Stimulated activated naive B cell treated with anti-CD40 and anti-IgM and Interleukin-4, amounts not matched to agents 10 μg/mL and 1 μg/mL and 100 μg/mL, for 72 hours (primary cell): ENCODE measurements at regions not wholly inside any gene's neighbourhood (a gene's known extent, or its start where the extent isn't known, plus 50 kb on each side); places are given as distances from the start of the nearest gene placed in this dataset.

Source experiments
- ATAC-seq, 2 donors: fragments of 150-1000 bp; cut with Tn5 transposase; replicated peaks; 2 replicates each; pipeline ENCODE4 v1.10.0; 2021; ENCODE audit warnings: moderate library complexity in 1 of 2
- DNase-seq: peaks from one replicate; pipeline ENCODE4 v3.0.0; 2021
- H3K27ac Mint-ChIP-seq: one replicate; pipeline ENCODE4 v1.8.0; 2022; ENCODE audit warnings: mild to moderate bottlenecking, mixed read lengths
- H3K27me3 Mint-ChIP-seq, 2 donors: one replicate each; pipeline ENCODE4 v1.8.0; 2022; ENCODE audit warnings: mixed read lengths in 2 of 2
- H3K36me3 Mint-ChIP-seq, 2 donors: one replicate each; pipeline ENCODE4 v1.8.0; 2022; ENCODE audit warnings: mixed read lengths in 2 of 2, mild to moderate bottlenecking in 1 of 2
- H3K4me1 Mint-ChIP-seq, 2 donors: one replicate each; pipeline ENCODE4 v1.8.0; 2022; ENCODE audit warnings: mixed read lengths in 2 of 2, mild to moderate bottlenecking in 1 of 2
- H3K4me3 Mint-ChIP-seq, 2 donors: one replicate each; pipeline ENCODE4 v1.8.0; 2022; ENCODE audit warnings: mild to moderate bottlenecking in 2 of 2, mixed read lengths in 2 of 2, moderate library complexity in 1 of 2
- H3K9me3 Mint-ChIP-seq, 2 donors: one replicate each; pipeline ENCODE4 v1.8.0; 2022; ENCODE audit warnings: mixed read lengths in 2 of 2, mild to moderate bottlenecking in 1 of 2

DNA sequence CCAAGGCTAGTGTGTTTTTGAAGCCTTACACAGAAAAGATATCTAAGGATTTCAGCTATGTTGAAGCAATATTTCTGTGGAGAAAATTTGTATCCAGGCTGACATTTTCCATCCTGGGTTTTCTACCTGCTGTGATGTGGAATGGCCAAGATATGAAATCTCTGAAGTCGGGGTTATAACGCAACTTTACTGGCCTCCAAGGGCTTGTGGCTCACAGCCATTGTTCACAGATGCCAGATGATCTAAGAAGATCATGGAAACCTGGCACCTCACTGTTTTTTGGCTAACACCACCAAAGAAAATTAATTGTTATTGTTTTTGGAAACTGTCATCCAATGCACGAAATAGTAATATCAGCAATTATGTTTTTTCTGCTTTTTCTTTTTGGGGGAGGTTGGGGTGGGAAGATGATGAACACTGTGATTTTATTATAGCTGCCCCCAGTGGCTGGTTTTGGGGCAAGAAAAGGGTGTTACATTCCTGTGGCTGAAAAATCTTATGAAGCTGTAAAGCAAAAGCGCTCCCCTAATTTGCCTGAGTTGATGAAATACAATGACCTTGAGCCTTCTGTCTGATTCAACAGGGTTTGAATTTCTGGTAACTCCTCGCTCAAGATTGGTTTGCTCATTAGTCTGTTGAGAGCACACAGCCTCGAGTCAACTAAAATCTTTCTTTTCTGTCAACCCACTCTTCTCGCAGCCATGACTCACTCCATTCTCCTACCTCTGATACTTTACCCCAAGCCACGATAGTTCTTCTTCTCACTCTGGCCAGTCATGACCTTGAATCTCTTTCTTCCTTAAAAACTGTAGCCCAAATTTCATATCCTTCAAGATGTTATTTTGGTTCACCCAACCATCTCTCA is 236.7 kb downstream of the PAX1 start:
- H3K4me1 Mint-ChIP-seq = no peaks in the 10 kb centered on the region
- ATAC-seq (no peak), DNase-seq (no peak)
- no peak overlapping the region for H3K4me3 Mint-ChIP-seq
- no peaks in the 10 kb centered on the region for H3K27me3 Mint-ChIP-seq
- H3K27ac Mint-ChIP-seq = no peak overlapping the region
- H3K36me3 Mint-ChIP-seq = no peaks in the 10 kb centered on the region
- H3K9me3 Mint-ChIP-seq = peaks cover 0 to 5% of the 10 kb centered on the region in 2 donors

- Mint-ChIP-seq H3K4me1 (no peaks in the 10 kb centered on the region), H3K4me3 (no peak overlapping the region), H3K9me3 (peaks cover 0 to 3% of the 10 kb centered on the region in 2 donors), H3K27ac (no peak overlapping the region), H3K36me3 (no peaks in the 10 kb centered on the region), H3K27me3 (no peaks in the 10 kb centered on the region)
- ATAC-seq (no peak), DNase-seq (no peak)
Observed at GRCh38 chr20:21936720-21937380, 231.4 kb downstream of the PAX1 start.

- H3K9me3 Mint-ChIP-seq = peaks cover 0 to 3% of the 10 kb centered on the region in 2 donors
- no peak overlapping the region for H3K27ac Mint-ChIP-seq
- no peaks in the 10 kb centered on the region for H3K36me3 Mint-ChIP-seq
- ATAC-seq = no peak
- H3K4me1 Mint-ChIP-seq = no peaks in the 10 kb centered on the region
- no peak overlapping the region for H3K4me3 Mint-ChIP-seq
- DNase-seq = no peak
- H3K27me3 Mint-ChIP-seq = no peaks in the 10 kb centered on the region
Observed at GRCh38 chr20:21936261-21936660, 230.8 kb downstream of the PAX1 start.

DNA sequence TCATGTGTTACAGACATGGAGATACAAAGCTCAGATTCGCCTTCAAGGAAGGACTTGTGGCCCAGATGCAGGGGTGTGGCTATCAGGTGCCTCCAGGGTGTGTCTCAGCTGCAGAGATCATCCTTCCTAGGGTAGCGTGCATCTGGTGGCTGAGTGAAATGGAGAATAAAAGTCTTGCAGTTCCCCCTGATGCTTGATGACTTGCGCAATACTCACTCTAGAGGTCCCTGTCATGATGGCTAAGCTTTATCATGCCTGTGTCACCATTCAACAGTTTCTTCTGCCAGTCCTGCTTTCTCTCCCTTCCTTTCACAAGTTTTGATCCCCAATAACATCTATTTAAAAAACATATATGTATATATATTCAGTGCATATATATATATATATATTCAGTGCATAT is 228.1 kb downstream of the PAX1 start:
- Mint-ChIP-seq H3K27me3 (no peaks in the 10 kb centered on the region), H3K27ac (no peak overlapping the region), H3K9me3 (peaks cover 0 to 5% of the 10 kb centered on the region in 2 donors), H3K36me3 (no peaks in the 10 kb centered on the region), H3K4me3 (no peak overlapping the region), H3K4me1 (no peaks in the 10 kb centered on the region)
- DNase-seq = no peak
- ATAC-seq = no peak

- DNase-seq (no peak), ATAC-seq (no peak)
- peaks cover 7 to 9% of the 10 kb centered on the region in 2 donors for H3K9me3 Mint-ChIP-seq
- H3K27me3 Mint-ChIP-seq = no peaks in the 10 kb centered on the region
- no peak overlapping the region for H3K27ac Mint-ChIP-seq
- no peak overlapping the region for H3K4me3 Mint-ChIP-seq
- no peaks in the 10 kb centered on the region for H3K36me3 Mint-ChIP-seq
- H3K4me1 Mint-ChIP-seq = no peaks in the 10 kb centered on the region
Observed at GRCh38 chr20:21921251-21921650, 215.8 kb downstream of the PAX1 start.

DNA sequence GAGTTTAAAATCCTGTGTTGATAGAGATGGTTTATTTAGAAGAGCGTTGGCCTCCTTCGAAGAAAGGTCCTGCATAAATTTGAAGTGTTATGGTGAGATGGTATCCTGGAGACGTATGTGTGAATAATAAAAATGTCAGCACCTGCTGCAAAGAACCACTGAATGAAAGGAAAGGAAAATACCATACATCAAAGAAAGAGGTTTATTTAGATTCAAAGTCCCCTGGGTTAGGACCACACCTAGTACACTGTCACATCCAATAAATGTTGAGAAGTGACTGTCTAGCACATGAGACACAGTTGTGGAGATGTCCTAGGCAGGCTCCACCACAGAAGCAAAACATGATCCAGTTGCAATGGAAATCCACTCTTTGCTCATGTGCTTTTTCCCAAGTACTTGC is 214.7 kb downstream of the PAX1 start:
- Mint-ChIP-seq H3K4me3 (no peak overlapping the region), H3K36me3 (peaks cover 0 to 1% of the 10 kb centered on the region in 2 donors), H3K27ac (no peak overlapping the region), H3K9me3 (peaks cover 9 to 10% of the 10 kb centered on the region in 2 donors), H3K4me1 (no peaks in the 10 kb centered on the region), H3K27me3 (no peaks in the 10 kb centered on the region)
- ATAC-seq (no peak), DNase-seq (no peak)

GRCh38 chr20:21918398-21918797 is 212.9 kb downstream of the PAX1 start:
- no peak overlapping the region for H3K27ac Mint-ChIP-seq
- no peak for ATAC-seq
- H3K9me3 Mint-ChIP-seq = peaks cover 3 to 8% of the 10 kb centered on the region in 2 donors
- no peak overlapping the region for H3K4me3 Mint-ChIP-seq
- no peak for DNase-seq
- H3K4me1 Mint-ChIP-seq = no peaks in the 10 kb centered on the region
- peaks cover 0 to 1% of the 10 kb centered on the region in 2 donors for H3K36me3 Mint-ChIP-seq
- H3K27me3 Mint-ChIP-seq = no peaks in the 10 kb centered on the region

DNA sequence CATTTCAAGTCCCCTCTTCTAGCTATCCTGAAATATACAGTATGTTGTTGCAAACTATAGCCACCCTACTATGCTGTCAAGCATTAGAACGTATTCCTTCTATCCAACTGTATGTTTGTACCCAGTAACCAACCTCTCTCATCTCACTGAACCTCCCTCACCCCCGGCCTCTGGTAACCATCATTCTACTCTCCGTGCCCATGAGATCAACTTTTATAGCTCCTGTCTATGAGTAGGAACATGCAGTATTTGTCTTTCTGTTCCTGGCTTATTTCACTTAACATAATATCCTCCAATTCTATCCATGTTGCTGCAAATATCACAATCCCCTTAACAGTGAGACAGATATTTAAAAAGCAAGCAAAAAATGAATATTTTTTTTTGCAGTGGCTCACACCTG is 196.9 kb downstream of the PAX1 start:
- no peak for ATAC-seq
- no peaks in the 10 kb centered on the region for H3K4me1 Mint-ChIP-seq

DNA sequence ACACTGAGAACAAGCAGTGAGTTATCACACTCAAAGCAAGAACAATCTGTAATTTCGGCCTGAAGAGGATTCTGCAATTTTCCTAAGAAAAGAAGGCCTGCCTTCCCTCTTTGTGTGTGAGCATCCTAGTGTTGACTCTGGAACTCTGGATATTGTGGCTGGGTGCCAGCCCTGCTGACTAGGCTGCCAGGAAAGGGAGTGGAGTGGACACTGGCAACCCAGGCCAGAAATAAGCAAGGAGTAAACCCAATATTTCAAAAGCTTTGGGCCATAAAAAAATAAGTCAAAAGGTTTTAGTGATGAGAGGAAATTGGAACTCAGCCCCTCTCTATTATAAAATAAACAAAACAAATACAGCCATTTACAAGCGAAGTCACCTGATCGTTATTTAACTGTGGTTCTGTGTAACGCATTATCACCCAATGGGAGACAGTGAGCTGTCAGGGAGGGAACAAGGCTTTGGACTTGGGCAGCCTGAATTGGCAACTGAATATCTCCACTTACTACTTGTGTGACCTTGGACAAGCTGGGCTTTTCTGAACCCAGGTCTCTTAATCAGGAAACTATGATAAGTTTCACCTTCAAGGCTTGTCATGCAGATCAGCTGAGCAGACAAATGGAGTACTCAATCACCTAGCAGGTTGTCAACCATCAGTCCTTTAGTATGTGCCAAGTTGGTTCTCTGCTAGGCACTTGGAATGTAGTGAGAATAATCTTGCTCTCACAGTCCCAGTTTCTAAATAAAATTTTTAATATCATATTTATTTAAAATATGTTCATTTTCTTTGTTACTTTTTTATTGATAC is 196.2 kb downstream of the PAX1 start:
- Mint-ChIP-seq H3K4me1 (no peaks in the 10 kb centered on the region), H3K36me3 (no peaks in the 10 kb centered on the region), H3K9me3 (peaks cover 0 to 3% of the 10 kb centered on the region in 2 donors), H3K4me3 (no peak overlapping the region), H3K27ac (no peak overlapping the region), H3K27me3 (no peaks in the 10 kb centered on the region)
- ATAC-seq (no peak), DNase-seq (no peak)

More for the DNA sequence above, 196.9 kb downstream of the PAX1 start:
- Mint-ChIP-seq H3K27ac (no peak overlapping the region), H3K9me3 (peaks cover 0 to 3% of the 10 kb centered on the region in 2 donors), H3K27me3 (no peaks in the 10 kb centered on the region), H3K4me3 (no peak overlapping the region), H3K36me3 (no peaks in the 10 kb centered on the region)
- no peak for DNase-seq

GRCh38 chr20:21900431-21900830 is 195.0 kb downstream of the PAX1 start:
- Mint-ChIP-seq H3K27ac (no peak overlapping the region), H3K36me3 (no peaks in the 10 kb centered on the region), H3K9me3 (peaks cover 0 to 2% of the 10 kb centered on the region in 2 donors), H3K4me3 (no peak overlapping the region), H3K27me3 (no peaks in the 10 kb centered on the region), H3K4me1 (no peaks in the 10 kb centered on the region)
- DNase-seq (no peak), ATAC-seq (no peak)

DNA sequence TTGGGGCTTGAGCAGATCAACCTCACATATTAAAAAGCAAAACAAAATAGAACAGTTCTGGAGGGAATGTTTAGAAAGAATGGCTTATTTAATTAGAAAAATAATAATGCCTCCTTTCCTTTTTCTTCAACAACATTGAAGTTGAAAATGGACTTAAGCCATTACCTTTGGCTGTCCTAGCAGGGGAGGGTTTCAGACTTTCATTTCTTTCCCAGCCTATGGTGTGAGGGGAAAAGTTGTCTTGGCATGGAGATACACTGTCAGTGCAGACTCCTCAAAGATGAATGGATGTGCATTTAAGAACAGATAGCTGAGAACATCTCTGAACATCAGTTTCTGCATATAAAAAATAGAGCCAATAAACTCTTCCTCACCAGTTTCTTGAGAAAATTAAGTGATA is 169.5 kb downstream of the PAX1 start:
- H3K27ac Mint-ChIP-seq = no peak overlapping the region
- DNase-seq = no peak
- no peaks in the 10 kb centered on the region for H3K27me3 Mint-ChIP-seq
- no peaks in the 10 kb centered on the region for H3K4me1 Mint-ChIP-seq
- peaks cover 10 to 14% of the 10 kb centered on the region in 2 donors for H3K9me3 Mint-ChIP-seq
- no peaks in the 10 kb centered on the region for H3K36me3 Mint-ChIP-seq
- H3K4me3 Mint-ChIP-seq = no peak overlapping the region
- no peak for ATAC-seq

DNA sequence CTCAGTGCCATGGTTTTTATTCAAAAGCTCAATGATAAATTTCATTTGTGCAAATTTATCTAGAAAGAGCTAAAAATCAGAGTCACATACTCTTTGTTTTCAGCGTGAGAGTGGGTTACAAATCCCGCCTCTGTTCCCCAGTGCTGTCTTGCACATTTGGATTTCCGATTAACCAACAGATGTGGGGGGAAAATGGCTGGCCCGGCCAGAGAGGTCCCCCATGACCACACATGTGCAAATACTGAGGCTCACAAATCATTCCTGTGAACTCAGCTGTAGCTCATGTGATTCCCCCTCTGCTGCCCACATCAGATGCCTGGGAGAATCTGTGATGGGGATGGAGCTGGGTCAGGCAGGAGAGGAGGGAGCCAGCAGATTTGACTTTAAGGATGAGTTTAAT is 168.7 kb downstream of the PAX1 start:
- DNase-seq = no peak
- H3K4me1 Mint-ChIP-seq = no peaks in the 10 kb centered on the region
- H3K36me3 Mint-ChIP-seq = no peaks in the 10 kb centered on the region
- no peak overlapping the region for H3K4me3 Mint-ChIP-seq
- ATAC-seq = no peak
- H3K27ac Mint-ChIP-seq = no peak overlapping the region
- H3K27me3 Mint-ChIP-seq = no peaks in the 10 kb centered on the region
- peaks cover 10 to 14% of the 10 kb centered on the region in 2 donors for H3K9me3 Mint-ChIP-seq

- H3K4me3 Mint-ChIP-seq = no peak overlapping the region
- DNase-seq (no peak), ATAC-seq (no peak)
- H3K9me3 Mint-ChIP-seq = peaks cover 7 to 10% of the 10 kb centered on the region in 2 donors
- H3K27me3 Mint-ChIP-seq = no peaks in the 10 kb centered on the region
- no peaks in the 10 kb centered on the region for H3K4me1 Mint-ChIP-seq
- no peaks in the 10 kb centered on the region for H3K36me3 Mint-ChIP-seq
- no peak overlapping the region for H3K27ac Mint-ChIP-seq
Observed at GRCh38 chr20:21873291-21873690, 167.8 kb downstream of the PAX1 start.

GRCh38 chr20:21867811-21868210 is 162.3 kb downstream of the PAX1 start:
- no peak for ATAC-seq
- H3K36me3 Mint-ChIP-seq = no peaks in the 10 kb centered on the region
- DNase-seq = no peak
- H3K27me3 Mint-ChIP-seq = no peaks in the 10 kb centered on the region
- H3K9me3 Mint-ChIP-seq = no peaks in the 10 kb centered on the region
- no peak overlapping the region for H3K4me3 Mint-ChIP-seq
- no peaks in the 10 kb centered on the region for H3K4me1 Mint-ChIP-seq
- H3K27ac Mint-ChIP-seq = no peak overlapping the region
